Hematopoietic multipotent progenitor cell treated with erythropoietin and hydrocortisone succinate and interleukin-3 and kit ligand, for 4 days (in vitro differentiated cells): ENCODE measurements at regions not wholly inside any gene's neighbourhood (a gene's known extent, or its start where the extent isn't known, plus 50 kb on each side); places are given as distances from the start of the nearest gene placed in this dataset.
"Not testable (repeated sequence)": the region's sequence is repeated elsewhere in the genome, so short reads cannot be mapped to it uniquely, and the experiment has no call there.

Experiments used
- DNase-seq: peaks from one replicate; pipeline ENCODE4 v3.0.0-alpha.2; 2015

- no peak for DNase-seq
These were observed 50.8 kb upstream of the PTHLH start for GRCh38 chr12:28023156-28023887.

DNA sequence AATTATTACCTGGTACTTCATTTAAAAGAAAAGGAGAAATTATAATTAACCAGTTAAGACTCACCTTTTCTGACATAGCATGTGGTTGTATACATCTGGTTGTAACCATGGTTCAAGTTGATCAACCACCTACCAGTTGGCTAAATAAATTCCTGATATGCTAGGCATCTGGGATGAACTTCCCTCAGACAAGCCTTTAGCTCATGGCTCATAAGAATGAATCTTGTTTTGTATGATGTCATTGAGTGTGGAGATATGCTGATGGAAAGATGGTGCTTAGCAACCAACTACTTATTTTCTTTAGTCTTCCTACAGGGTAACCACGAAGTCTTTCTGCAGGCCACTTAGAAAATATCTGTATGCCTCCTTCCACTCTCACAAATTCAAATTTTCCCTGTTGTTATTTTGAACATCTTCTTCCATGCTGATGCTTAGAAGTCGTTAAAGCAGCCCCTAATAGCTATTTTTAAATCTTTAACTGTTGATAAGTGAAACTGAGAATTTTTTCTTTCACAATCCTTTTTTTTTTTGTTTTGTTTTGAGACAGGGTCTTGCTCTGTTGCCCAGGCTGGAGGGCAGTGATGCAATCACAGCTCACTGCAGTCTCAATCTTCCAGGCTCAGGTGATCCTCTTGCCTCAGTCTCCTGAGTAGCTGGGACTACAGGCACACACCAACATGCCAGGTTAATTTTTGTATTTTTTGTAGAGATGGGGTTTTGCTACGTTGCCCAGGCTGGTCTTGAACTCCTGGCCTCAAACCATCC is 51.9 kb upstream of the PTHLH start:
- DNase-seq, result no peak

GRCh38 chr12:28025821-28026505 is 53.4 kb upstream of the PTHLH start:
- no peak for DNase-seq

GRCh38 chr12:28026701-28027100 is 54.2 kb upstream of the PTHLH start:
- peak; percentile 69 for DNase-seq

GRCh38 chr12:28027328-28027727 is 54.8 kb upstream of the PTHLH start:
- DNase-seq, result peak; percentile 89

GRCh38 chr12:28027947-28028724 is 55.6 kb upstream of the PTHLH start:
- DNase-seq, result peak; percentile 87

DNA sequence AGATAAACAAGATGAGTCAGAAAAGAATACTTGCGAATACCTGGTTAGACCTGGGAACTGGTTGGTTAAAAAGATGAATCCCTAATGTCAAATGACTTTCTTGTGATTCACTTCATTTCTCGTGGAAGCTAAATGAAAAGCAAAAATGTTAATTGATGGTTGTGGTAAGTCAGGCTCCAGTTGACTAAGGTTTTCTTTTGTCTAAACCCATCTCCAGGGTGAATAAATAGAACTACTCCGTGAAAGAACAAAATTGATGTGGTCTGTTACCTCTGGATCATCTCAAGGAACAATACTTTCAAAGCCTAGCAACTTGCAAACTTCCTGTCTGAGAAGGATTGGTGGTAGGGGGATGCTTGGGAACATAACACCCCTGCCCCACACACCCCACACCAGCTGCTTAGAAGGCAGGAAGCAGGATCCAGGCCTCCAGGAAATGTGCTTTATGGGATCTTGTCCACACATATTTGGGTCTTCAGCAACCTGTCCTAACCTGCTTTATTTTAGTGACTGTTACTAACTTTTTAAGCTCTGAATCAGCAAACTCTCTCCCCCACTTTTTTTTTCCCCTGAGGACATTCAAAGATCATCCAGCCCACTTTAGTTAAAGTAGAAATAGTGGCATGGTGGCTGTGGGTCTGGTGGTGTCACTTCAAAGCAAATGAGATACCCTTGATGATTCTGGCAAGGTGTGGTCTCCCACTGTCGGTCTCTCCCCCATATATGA is 60.4 kb upstream of the PTHLH start:
- DNase-seq, result no peak

DNA sequence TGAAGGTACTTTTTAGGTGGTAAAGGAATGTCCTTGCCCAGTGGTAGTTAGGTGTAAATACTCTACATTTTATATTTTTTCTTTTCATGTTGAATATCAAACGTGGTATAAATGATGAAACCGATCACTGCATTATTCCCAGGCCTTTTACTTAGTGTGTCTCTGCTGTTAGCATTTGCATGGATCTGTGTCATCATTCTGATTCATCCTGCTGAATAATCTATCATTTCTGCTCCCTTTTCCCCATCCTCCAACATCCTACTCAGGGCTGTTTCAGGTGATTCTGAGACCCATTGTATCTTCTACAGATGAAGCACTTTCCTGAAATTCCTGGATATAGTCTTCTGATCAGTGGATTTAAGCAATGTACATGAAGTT is 61.0 kb upstream of the PTHLH start:
- DNase-seq, result no peak

DNA sequence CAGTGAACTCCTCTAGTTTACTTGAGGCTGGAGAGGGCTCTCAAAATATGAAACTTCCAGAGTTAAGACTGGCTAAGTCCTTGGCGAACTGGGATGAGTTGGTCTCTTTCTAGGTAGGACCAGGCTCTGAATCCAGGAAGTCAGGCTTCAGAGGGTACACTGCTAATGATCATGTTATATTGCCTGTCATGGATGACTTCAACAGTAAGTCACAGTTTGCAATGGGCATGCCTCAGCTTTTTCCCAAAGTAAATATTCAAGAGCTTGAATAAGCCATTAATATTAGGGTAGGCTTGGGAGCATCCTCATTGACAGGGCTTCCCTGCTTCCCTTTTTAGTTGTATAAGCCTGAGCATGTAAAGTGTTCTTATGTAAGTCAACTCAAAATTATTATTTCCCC is 61.7 kb upstream of the PTHLH start:
- DNase-seq, result no peak

- peak; percentile 37 for DNase-seq
These were observed 63.0 kb upstream of the PTHLH start for GRCh38 chr12:28035500-28035899.

- peak; percentile 14 for DNase-seq
These were observed 64.4 kb upstream of the PTHLH start for GRCh38 chr12:28036940-28037339.

GRCh38 chr12:28040246-28040645 is 67.7 kb upstream of the PTHLH start:
- DNase-seq, result no peak

GRCh38 chr12:28046600-28046999 is 74.1 kb upstream of the PTHLH start:
- not testable (repeated sequence) for DNase-seq

GRCh38 chr12:28050606-28051005 is 78.1 kb upstream of the PTHLH start:
- no peak for DNase-seq

- no peak for DNase-seq
These were observed 79.2 kb upstream of the PTHLH start for GRCh38 chr12:28051516-28052354.

DNA sequence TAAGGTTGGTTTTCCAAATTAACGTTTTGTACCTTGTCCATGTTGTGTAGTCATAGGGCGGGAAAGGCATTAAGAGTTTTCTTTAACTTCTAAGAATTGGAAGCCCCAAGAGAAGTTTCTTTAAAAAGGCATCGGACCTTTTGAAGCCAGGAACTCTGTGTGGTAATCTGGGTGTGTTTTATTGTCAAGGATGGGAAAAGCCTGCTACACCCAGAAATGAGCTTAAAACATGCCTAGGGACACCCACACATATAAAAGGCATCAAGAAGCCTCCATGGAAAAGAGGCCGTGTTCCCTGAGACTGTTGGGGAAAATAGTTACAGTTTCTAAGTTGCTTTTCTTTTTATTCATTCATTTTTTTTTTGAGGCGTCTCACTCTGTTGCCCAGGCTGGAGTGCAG is 81.0 kb upstream of the PTHLH start:
- DNase-seq, result no peak

- no peak for DNase-seq
These were observed 82.0 kb upstream of the PTHLH start for GRCh38 chr12:28054583-28054982.

DNA sequence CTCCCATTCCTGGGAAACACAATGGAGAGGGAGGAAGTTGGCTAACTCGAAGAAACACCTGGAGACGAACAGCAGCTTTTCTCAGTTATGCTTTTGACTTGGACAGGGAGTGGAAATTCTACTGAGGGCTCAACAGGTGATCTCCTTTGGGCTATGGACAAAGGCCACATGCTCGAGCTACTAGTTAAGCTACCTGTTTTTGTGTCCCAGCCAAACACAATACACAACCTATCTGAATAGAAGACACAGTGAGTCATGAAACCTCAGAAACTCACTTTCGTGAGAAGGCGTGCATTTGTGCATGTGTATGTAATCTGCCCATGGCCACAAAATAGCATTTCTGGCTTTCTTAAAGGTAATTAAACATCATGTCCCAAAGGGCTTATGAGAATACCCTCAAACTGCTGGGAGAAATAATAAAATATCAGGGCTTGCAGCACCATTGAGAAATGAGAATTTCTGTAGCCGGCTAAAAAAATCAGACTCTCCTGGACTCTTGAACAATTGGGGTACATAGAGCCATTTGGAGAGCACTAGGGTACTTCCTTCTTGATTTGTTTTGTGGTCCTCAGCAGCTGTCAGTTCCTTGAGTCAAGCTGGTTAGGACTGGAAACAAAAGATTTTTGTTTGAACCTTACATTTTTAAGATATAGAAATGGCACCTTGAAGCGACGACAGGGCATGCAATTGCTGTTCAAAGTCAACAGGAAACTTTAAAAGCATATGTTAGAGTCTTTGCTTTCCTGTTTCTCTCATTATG is 85.5 kb upstream of the PTHLH start:
- no peak for DNase-seq

- DNase-seq, result no peak
These were observed 86.7 kb upstream of the PTHLH start for GRCh38 chr12:28059220-28059619.

DNA sequence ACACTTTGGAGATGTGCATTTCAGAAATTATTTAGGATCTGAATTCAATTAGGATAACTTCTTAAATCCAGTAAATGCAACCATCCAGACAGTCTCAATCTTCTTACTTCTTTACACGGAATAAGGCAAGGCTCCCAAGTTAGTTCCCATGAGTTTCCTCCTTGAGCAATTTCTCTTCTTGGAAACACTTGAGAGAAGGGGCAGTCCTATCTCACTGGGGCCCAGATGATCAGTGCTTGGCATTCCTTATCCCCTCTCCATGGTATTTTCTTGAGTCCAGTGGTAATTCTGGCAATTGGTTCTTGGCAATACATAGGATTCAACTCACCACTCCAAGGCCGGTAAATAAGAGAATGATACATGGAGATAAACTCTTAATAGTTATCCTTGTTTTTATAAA is 87.1 kb upstream of the PTHLH start:
- no peak for DNase-seq

- DNase-seq, result no peak
These were observed 88.3 kb upstream of the PTHLH start for GRCh38 chr12:28060871-28061270.
